GM19397 (cell line): ENCODE measurements at regions not wholly inside any gene's neighbourhood (a gene's known extent, or its start where the extent isn't known, plus 50 kb on each side); places are given as distances from the start of the nearest gene placed in this dataset.
A peak's percentile ranks its signal among the peaks of the same experiment; 100 is the strongest.

ENCODE experiments used
- ATAC-seq: cut with Tn5 transposase; IDR thresholded peaks from one replicate; pipeline ENCODE4 v1.9.1; 2021; ENCODE audit warnings: mild to moderate bottlenecking, moderate library complexity; ENCODE audit not compliant: unreplicated experiment

GRCh38 chr4:19014594-19014993 is 993.0 kb upstream of the LCORL start:
- no peak for ATAC-seq

GRCh38 chr4:19010761-19011160 is 989.2 kb upstream of the LCORL start:
- ATAC-seq = no peak

GRCh38 chr4:19009881-19010280 is 988.3 kb upstream of the LCORL start:
- ATAC-seq = no peak

GRCh38 chr4:19005211-19005610 is 983.7 kb upstream of the LCORL start:
- ATAC-seq = no peak

GRCh38 chr4:19002170-19002569 is 980.6 kb upstream of the LCORL start:
- ATAC-seq = no peak

- ATAC-seq = no peak
Measured at GRCh38 chr4:18999595-18999994, 978.0 kb upstream of the LCORL start.

- no peak for ATAC-seq
Measured at GRCh38 chr4:18981234-18981615, 959.7 kb upstream of the LCORL start.

GRCh38 chr4:18980516-18981233 is 959.1 kb upstream of the LCORL start:
- peak; percentile 91 for ATAC-seq

- ATAC-seq = no peak
Measured at GRCh38 chr4:18976884-18977283, 955.3 kb upstream of the LCORL start.

GRCh38 chr4:18975916-18976808 is 954.6 kb upstream of the LCORL start:
- no peak for ATAC-seq

- ATAC-seq = no peak
Measured at GRCh38 chr4:18973296-18973695, 951.7 kb upstream of the LCORL start.

GRCh38 chr4:18961879-18962278 is 940.3 kb upstream of the LCORL start:
- no peak for ATAC-seq

- ATAC-seq = no peak
Measured at GRCh38 chr4:18961266-18961665, 939.7 kb upstream of the LCORL start.

- ATAC-seq = no peak
Measured at GRCh38 chr4:18957716-18958115, 936.2 kb upstream of the LCORL start.

- ATAC-seq = no peak
Measured at GRCh38 chr4:18954538-18954937, 933.0 kb upstream of the LCORL start.

- no peak for ATAC-seq
Measured at GRCh38 chr4:18953613-18954012, 932.1 kb upstream of the LCORL start.

GRCh38 chr4:18945464-18945863 is 923.9 kb upstream of the LCORL start:
- ATAC-seq = no peak

GRCh38 chr4:18942874-18943273 is 921.3 kb upstream of the LCORL start:
- ATAC-seq = no peak

GRCh38 chr4:18938343-18939099 is 917.0 kb upstream of the LCORL start:
- no peak for ATAC-seq

- ATAC-seq = no peak
Measured at GRCh38 chr4:18937746-18938145, 916.2 kb upstream of the LCORL start.

GRCh38 chr4:18937080-18937479 is 915.5 kb upstream of the LCORL start:
- ATAC-seq = no peak
